ENCODE measurements at regions not wholly inside any gene's neighbourhood (a gene's known extent, or its start where the extent isn't known, plus 50 kb on each side); places are given as distances from the start of the nearest gene placed in this dataset.

DNA sequence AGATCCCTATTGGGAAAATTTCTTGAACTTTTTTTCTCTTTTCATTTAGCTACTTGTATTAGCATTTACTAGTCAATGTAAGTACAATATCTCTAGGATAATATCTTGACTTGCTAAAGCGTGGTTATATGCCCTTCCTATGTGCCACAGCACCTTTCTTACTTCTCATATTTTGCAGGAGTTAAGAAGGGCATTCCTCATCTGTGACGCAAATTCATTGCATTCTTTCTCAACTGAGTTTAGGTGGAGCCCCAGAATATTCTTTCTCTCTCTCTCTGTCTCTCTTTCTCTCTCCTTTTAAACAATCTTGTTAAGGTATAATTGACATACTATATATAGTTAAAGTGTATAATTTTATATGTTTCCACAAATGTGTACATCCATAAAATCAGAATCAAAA lies 266.1 kb downstream of the RAB38 start:
- TF ChIP-seq, protein P1, sequence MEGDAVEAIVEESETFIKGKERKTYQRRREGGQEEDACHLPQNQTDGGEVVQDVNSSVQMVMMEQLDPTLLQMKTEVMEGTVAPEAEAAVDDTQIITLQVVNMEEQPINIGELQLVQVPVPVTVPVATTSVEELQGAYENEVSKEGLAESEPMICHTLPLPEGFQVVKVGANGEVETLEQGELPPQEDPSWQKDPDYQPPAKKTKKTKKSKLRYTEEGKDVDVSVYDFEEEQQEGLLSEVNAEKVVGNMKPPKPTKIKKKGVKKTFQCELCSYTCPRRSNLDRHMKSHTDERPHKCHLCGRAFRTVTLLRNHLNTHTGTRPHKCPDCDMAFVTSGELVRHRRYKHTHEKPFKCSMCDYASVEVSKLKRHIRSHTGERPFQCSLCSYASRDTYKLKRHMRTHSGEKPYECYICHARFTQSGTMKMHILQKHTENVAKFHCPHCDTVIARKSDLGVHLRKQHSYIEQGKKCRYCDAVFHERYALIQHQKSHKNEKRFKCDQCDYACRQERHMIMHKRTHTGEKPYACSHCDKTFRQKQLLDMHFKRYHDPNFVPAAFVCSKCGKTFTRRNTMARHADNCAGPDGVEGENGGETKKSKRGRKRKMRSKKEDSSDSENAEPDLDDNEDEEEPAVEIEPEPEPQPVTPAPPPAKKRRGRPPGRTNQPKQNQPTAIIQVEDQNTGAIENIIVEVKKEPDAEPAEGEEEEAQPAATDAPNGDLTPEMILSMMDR (IDR thresholded peaks at IDR 0.05) = no peak
- TF ChIP-seq POLR2AphosphoS5 (IDR thresholded peaks at IDR 0.05; ENCODE audit: insufficient read depth in 1 of 2, low read depth in 1 of 2) (no peak), POLR2A (IDR thresholded peaks at IDR 0.05) (no peak)

Data from vagina (tissue), 2 donors.